Femur (tissue), 1 donor: ENCODE measurements at regions not wholly inside any gene's neighbourhood (a gene's known extent, or its start where the extent isn't known, plus 50 kb on each side); places are given as distances from the start of the nearest gene placed in this dataset.
"Not testable (repeated sequence)": the region's sequence is repeated elsewhere in the genome, so short reads cannot be mapped to it uniquely, and the experiment has no call there.

Experiments
- DNase-seq: peaks from one replicate; pipeline ENCODE4 v3.0.0-alpha.2; 2017

- DNase-seq = not testable (repeated sequence)
These were observed 275.0 kb upstream of the PDE3A start for GRCh38 chr12:20093190-20093810.

GRCh38 chr12:20096430-20096829 is 271.9 kb upstream of the PDE3A start:
- DNase-seq = no peak

GRCh38 chr12:20097626-20098025 is 270.7 kb upstream of the PDE3A start:
- DNase-seq = no peak

GRCh38 chr12:20099395-20100183 is 268.7 kb upstream of the PDE3A start:
- DNase-seq = no peak

- no peak for DNase-seq
These were observed 267.3 kb upstream of the PDE3A start for GRCh38 chr12:20101046-20101445.

- no peak for DNase-seq
These were observed 262.4 kb upstream of the PDE3A start for GRCh38 chr12:20105943-20106342.

- DNase-seq = no peak
These were observed 258.7 kb upstream of the PDE3A start for GRCh38 chr12:20109676-20110075.

GRCh38 chr12:20115371-20115770 is 253.0 kb upstream of the PDE3A start:
- not testable (repeated sequence) for DNase-seq

- no peak for DNase-seq
These were observed 248.5 kb upstream of the PDE3A start for GRCh38 chr12:20119596-20120402.

- DNase-seq = no peak
These were observed 248.0 kb upstream of the PDE3A start for GRCh38 chr12:20120403-20120725.

- no peak for DNase-seq
These were observed 246.1 kb upstream of the PDE3A start for GRCh38 chr12:20122274-20122673.

- DNase-seq = no peak
These were observed 244.9 kb upstream of the PDE3A start for GRCh38 chr12:20123465-20123864.

- no peak for DNase-seq
These were observed 243.0 kb upstream of the PDE3A start for GRCh38 chr12:20125276-20125798.

GRCh38 chr12:20126601-20127000 is 241.7 kb upstream of the PDE3A start:
- DNase-seq = no peak

- DNase-seq = no peak
These were observed 240.9 kb upstream of the PDE3A start for GRCh38 chr12:20127413-20127812.

- DNase-seq = no peak
These were observed 239.4 kb upstream of the PDE3A start for GRCh38 chr12:20128928-20129327.

- no peak for DNase-seq
These were observed 235.5 kb upstream of the PDE3A start for GRCh38 chr12:20132818-20133217.

GRCh38 chr12:20134652-20135051 is 233.7 kb upstream of the PDE3A start:
- no peak for DNase-seq

- no peak for DNase-seq
These were observed 227.6 kb upstream of the PDE3A start for GRCh38 chr12:20140751-20141150.

GRCh38 chr12:20142316-20142715 is 226.0 kb upstream of the PDE3A start:
- no peak for DNase-seq

- no peak for DNase-seq
These were observed 225.4 kb upstream of the PDE3A start for GRCh38 chr12:20142956-20143355.

- no peak for DNase-seq
These were observed 224.0 kb upstream of the PDE3A start for GRCh38 chr12:20144341-20144740.

GRCh38 chr12:20148241-20148640 is 220.1 kb upstream of the PDE3A start:
- DNase-seq = no peak
